Right atrium auricular region (tissue), 2 donors: ENCODE measurements at regions not wholly inside any gene's neighbourhood (a gene's known extent, or its start where the extent isn't known, plus 50 kb on each side); places are given as distances from the start of the nearest gene placed in this dataset.

ENCODE experiments used
- DNase-seq: peaks from one replicate; pipeline ENCODE4 v3.0.0-alpha.2; 2019; ENCODE audit warnings: low spot score
- H3K27ac ChIP-seq, 2 donors: fragments of 200-600 bp; sonication (generic); 1 replicate in 1 of 2; 2 replicates in 1 of 2; pipeline ENCODE4 v1.5.1; 2016 to 2019
- H3K27me3 ChIP-seq, 2 donors: fragments of 200-600 bp; sonication (generic); one replicate each; pipeline versions ENCODE4 v1.5.1 to v1.6.0; 2017 to 2019
- H3K36me3 ChIP-seq: fragments of 200-600 bp; sonication (generic); one replicate; pipeline ENCODE4 v1.5.1; 2016
- H3K4me1 ChIP-seq, 2 donors: fragments of 200-600 bp; sonication (generic); one replicate each; pipeline versions ENCODE4 v1.5.1 to v1.6.0; 2017 to 2019
- H3K4me3 ChIP-seq, 2 donors: fragments of 200-600 bp; sonication (generic); 1 replicate in 1 of 2; 2 replicates in 1 of 2; pipeline ENCODE4 v1.5.1; 2017 to 2019; ENCODE audit warnings: mild to moderate bottlenecking in 1 of 2, moderate library complexity in 1 of 2
- H3K9me3 ChIP-seq, 2 donors: fragments of 200-600 bp; sonication (generic); one replicate each; pipeline ENCODE4 v1.5.1; 2019
- TF ChIP-seq, protein P1 (sequence below), 2 donors: fragments of 200-600 bp; sonication (generic); IDR thresholded peaks; one replicate each; pipeline ENCODE4 v1.5.1; 2019; ENCODE audit warnings: antibody characterized with exemption in 2 of 2

DNA sequence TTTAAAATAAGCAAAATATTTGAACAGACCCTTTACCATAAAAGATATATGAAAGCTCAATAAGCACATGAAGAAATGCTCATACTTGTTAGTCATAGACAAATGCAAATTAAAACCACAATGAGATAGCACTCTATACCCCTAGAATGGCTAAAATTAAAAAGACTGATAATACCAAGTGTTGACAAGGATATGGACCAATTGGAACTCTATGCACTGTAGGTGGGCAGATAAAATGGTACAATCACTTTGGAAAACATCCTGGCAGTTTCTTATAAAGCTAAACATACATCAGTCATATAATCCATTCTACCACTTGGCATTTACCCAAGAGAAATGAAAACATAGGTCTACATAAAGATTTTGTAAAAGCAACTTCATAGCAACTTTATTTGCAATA is 293.0 kb upstream of the TLE3 start:
- no peak for DNase-seq
- no peaks in the 10 kb centered on the region for H3K36me3 ChIP-seq
- H3K4me3 ChIP-seq: no peak overlapping the region
- H3K27ac ChIP-seq: no peak overlapping the region
- peaks cover 0 to 2% of the 10 kb centered on the region in 2 donors for H3K27me3 ChIP-seq
- H3K4me1 ChIP-seq: no peaks in the 10 kb centered on the region
- TF ChIP-seq, protein P1, sequence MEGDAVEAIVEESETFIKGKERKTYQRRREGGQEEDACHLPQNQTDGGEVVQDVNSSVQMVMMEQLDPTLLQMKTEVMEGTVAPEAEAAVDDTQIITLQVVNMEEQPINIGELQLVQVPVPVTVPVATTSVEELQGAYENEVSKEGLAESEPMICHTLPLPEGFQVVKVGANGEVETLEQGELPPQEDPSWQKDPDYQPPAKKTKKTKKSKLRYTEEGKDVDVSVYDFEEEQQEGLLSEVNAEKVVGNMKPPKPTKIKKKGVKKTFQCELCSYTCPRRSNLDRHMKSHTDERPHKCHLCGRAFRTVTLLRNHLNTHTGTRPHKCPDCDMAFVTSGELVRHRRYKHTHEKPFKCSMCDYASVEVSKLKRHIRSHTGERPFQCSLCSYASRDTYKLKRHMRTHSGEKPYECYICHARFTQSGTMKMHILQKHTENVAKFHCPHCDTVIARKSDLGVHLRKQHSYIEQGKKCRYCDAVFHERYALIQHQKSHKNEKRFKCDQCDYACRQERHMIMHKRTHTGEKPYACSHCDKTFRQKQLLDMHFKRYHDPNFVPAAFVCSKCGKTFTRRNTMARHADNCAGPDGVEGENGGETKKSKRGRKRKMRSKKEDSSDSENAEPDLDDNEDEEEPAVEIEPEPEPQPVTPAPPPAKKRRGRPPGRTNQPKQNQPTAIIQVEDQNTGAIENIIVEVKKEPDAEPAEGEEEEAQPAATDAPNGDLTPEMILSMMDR (IDR thresholded peaks at IDR 0.05): no peak
- H3K9me3 ChIP-seq: no peaks in the 10 kb centered on the region

DNA sequence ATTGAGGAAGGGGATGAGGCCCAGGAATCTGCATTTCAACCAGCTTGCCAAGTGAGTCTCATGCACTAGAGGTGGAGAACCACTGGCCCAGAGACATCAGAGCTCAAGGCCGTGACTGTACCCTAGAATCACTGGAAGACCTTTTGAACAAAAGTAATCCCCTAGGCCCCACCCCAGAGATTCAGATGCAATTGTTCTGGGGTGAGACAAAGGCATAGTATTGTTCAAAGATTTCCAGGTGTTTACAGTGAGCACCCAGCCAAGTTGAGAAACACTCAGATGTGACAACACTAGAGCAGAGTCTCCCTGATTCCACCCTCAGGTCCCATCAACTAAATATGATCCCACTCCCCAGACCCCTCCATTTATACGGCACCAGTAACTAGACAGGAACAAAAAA is 290.3 kb upstream of the TLE3 start:
- no peaks in the 10 kb centered on the region for H3K4me1 ChIP-seq
- no peak overlapping the region for H3K27ac ChIP-seq
- TF ChIP-seq, protein P1 (IDR thresholded peaks at IDR 0.05): no peak
- no peaks in the 10 kb centered on the region for H3K9me3 ChIP-seq
- no peak overlapping the region for H3K4me3 ChIP-seq
- no peak for DNase-seq
- H3K27me3 ChIP-seq: no peaks in the 10 kb centered on the region
- H3K36me3 ChIP-seq: no peaks in the 10 kb centered on the region

DNA sequence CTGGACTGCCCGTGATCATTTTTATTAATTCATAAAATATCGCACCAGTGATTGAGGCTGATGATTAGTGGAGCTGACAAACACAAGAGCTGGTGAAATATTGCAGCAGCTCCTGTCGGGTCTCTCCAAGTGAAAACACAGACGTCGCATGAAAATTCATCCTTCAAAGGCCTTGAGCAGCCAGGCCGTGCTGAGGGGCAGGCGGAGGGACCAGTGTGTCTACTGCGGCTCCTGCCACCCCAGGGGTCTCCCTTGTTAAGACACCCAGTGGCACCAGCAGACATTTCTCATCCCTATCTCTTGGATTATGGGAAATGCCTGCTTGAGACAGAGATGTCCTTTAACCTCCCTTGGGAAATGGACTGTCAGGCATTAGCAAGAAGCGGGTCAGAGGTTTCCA is 289.4 kb upstream of the TLE3 start:
- TF ChIP-seq, protein P1 (IDR thresholded peaks at IDR 0.05): no peak

DNA sequence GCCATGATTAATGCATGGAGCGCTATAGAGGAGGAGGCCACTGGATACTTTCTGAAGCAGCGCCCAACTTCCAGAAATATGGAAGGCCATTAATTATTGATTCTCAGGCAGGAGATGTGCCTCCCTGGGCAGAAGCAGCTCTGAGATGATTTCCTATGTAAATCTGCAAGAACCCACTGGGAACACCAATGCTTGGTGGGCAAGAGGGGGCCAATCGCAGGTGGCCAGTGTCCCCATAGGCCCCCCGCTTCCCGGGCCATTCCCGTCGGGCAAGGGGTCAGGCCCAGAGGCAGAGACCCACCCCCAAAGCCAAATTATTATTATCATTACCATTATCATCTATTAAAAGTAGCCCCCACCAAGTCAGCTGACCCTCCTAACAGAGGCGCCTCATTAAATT is 288.0 kb upstream of the TLE3 start:
- Histone ChIP-seq H3K36me3 (no peaks in the 10 kb centered on the region), H3K4me3 (no peak overlapping the region), H3K27me3 (no peaks in the 10 kb centered on the region), H3K4me1 (no peaks in the 10 kb centered on the region), H3K9me3 (peaks cover 0 to 10% of the 10 kb centered on the region in 2 donors), H3K27ac (no peak overlapping the region)
- DNase-seq: no peak
- TF ChIP-seq, protein P1 (IDR thresholded peaks at IDR 0.05): no peak

More for the DNA sequence above, 289.4 kb upstream of the TLE3 start:
- H3K4me3 ChIP-seq: no peak overlapping the region
- no peaks in the 10 kb centered on the region for H3K36me3 ChIP-seq
- H3K27me3 ChIP-seq: no peaks in the 10 kb centered on the region
- DNase-seq: no peak
- H3K9me3 ChIP-seq: peaks cover 0 to 1% of the 10 kb centered on the region in 2 donors
- H3K27ac ChIP-seq: no peak overlapping the region
- H3K4me1 ChIP-seq: no peaks in the 10 kb centered on the region

DNA sequence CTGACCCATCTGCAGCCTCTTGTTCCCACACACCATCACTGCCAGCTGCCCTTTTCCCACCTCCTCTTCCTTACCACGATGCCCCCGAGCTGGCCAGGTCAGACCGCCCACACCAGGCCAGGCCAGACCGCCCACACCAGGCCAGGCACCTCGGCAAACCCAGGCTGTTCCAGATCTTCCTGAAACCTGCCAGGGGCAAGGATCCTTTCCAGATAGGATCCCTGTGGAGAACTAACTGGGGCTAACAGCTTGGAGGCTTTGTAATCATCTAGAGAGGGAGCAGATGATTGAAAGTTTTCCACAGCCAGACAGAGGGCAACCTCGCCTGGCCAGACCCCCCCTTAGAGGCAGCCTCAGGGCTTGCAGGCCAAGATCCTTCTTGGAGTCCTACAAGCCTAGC is 287.3 kb upstream of the TLE3 start:
- Histone ChIP-seq H3K27ac (no peak overlapping the region), H3K27me3 (no peaks in the 10 kb centered on the region), H3K9me3 (peaks cover 0 to 10% of the 10 kb centered on the region in 2 donors), H3K4me1 (no peaks in the 10 kb centered on the region), H3K4me3 (no peak overlapping the region), H3K36me3 (no peaks in the 10 kb centered on the region)
- TF ChIP-seq, protein P1 (IDR thresholded peaks at IDR 0.05): no peak
- DNase-seq: no peak

DNA sequence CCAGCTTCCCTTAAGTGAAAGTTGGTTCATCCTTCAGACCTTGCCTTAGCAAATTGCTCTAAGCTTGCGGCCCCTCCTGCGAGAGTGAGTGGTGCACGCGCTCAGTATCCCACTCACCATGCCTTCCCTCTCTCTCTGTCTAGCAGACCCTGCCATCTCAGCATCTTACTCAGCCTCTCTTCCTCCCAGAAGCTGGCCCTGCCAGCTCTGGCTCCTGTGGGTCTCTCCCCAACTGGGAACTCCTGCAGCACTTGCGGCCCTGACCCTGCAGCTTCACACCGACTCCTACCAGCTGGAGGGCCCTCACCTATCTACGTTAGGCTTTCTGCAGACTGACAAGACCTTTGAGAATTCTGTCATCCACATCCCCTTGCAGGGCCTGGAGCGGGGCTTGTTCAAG is 286.1 kb upstream of the TLE3 start:
- Histone ChIP-seq H3K4me3 (no peak overlapping the region), H3K9me3 (peaks cover 0 to 10% of the 10 kb centered on the region in 2 donors), H3K4me1 (no peaks in the 10 kb centered on the region), H3K27me3 (no peaks in the 10 kb centered on the region), H3K27ac (no peak overlapping the region), H3K36me3 (no peaks in the 10 kb centered on the region)
- DNase-seq: no peak
- TF ChIP-seq, protein P1 (IDR thresholded peaks at IDR 0.05): no peak
